ENCODE measurements at regions not wholly inside any gene's neighbourhood (a gene's known extent, or its start where the extent isn't known, plus 50 kb on each side); places are given as distances from the start of the nearest gene placed in this dataset.
"Not testable (repeated sequence)": the region's sequence is repeated elsewhere in the genome, so short reads cannot be mapped to it uniquely, and the experiment has no call there.

GRCh38 chr10:130935128-130935439 is 376.4 kb downstream of the TCERG1L start:
- H3K27me3 ChIP-seq (ENCODE audit: insufficient read depth, poor library complexity, severe bottlenecking), result no peaks in the 10 kb centered on the region
- no peak for DNase-seq (ENCODE audit: low read depth in 1 of 2, low spot score in 1 of 2)
- H3K4me3 ChIP-seq (replicated peaks; ENCODE audit: insufficient read depth, low read length), result no peak overlapping the region
- H3K27ac ChIP-seq (replicated peaks), result no peak overlapping the region
- TF ChIP-seq REST (IDR thresholded peaks at IDR 0.05; ENCODE audit: insufficient replicate concordance, low read depth) (no peak), POLR2AphosphoS5 (IDR thresholded peaks at IDR 0.05; ENCODE audit: low read depth) (no peak), SPI1 (IDR thresholded peaks at IDR 0.05; ENCODE audit: borderline replicate concordance, low read depth) (no peak), GABPA (IDR thresholded peaks at IDR 0.05; ENCODE audit: low read depth) (no peak)
- TF ChIP-seq, protein P1, sequence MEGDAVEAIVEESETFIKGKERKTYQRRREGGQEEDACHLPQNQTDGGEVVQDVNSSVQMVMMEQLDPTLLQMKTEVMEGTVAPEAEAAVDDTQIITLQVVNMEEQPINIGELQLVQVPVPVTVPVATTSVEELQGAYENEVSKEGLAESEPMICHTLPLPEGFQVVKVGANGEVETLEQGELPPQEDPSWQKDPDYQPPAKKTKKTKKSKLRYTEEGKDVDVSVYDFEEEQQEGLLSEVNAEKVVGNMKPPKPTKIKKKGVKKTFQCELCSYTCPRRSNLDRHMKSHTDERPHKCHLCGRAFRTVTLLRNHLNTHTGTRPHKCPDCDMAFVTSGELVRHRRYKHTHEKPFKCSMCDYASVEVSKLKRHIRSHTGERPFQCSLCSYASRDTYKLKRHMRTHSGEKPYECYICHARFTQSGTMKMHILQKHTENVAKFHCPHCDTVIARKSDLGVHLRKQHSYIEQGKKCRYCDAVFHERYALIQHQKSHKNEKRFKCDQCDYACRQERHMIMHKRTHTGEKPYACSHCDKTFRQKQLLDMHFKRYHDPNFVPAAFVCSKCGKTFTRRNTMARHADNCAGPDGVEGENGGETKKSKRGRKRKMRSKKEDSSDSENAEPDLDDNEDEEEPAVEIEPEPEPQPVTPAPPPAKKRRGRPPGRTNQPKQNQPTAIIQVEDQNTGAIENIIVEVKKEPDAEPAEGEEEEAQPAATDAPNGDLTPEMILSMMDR (IDR thresholded peaks at IDR 0.05; ENCODE audit: insufficient read depth, low read length), result no peak

GRCh38 chr10:130935897-130936550 is 375.5 kb downstream of the TCERG1L start:
- DNase-seq (ENCODE audit: low read depth in 1 of 2, low spot score in 1 of 2), result no peak
- TF ChIP-seq, protein P1 (IDR thresholded peaks at IDR 0.05; ENCODE audit: insufficient read depth, low read length), result no peak
- TF ChIP-seq POLR2AphosphoS5 (IDR thresholded peaks at IDR 0.05; ENCODE audit: low read depth) (no peak), GABPA (IDR thresholded peaks at IDR 0.05; ENCODE audit: low read depth) (no peak)
- no peaks in the 10 kb centered on the region for H3K27me3 ChIP-seq (ENCODE audit: insufficient read depth, poor library complexity, severe bottlenecking)
- no peak overlapping the region for H3K27ac ChIP-seq (replicated peaks)
- no peak overlapping the region for H3K4me3 ChIP-seq (replicated peaks; ENCODE audit: insufficient read depth, low read length)

GRCh38 chr10:130936851-130937250 is 374.7 kb downstream of the TCERG1L start:
- no peak for DNase-seq (ENCODE audit: low read depth in 1 of 2, low spot score in 1 of 2)
- Histone ChIP-seq H3K27ac (replicated peaks) (no peak overlapping the region), H3K27me3 (ENCODE audit: insufficient read depth, poor library complexity, severe bottlenecking) (no peaks in the 10 kb centered on the region), H3K4me3 (replicated peaks; ENCODE audit: insufficient read depth, low read length) (no peak overlapping the region)
- TF ChIP-seq REST (IDR thresholded peaks at IDR 0.05; ENCODE audit: insufficient replicate concordance, low read depth), result no peak
- TF ChIP-seq, protein P1 (IDR thresholded peaks at IDR 0.05; ENCODE audit: insufficient read depth, low read length), result no peak
- no peak for TF ChIP-seq GABPA (IDR thresholded peaks at IDR 0.05; ENCODE audit: low read depth)
- TF ChIP-seq SPI1 (IDR thresholded peaks at IDR 0.05; ENCODE audit: borderline replicate concordance, low read depth), result no peak
- no peak for TF ChIP-seq POLR2AphosphoS5 (IDR thresholded peaks at IDR 0.05; ENCODE audit: low read depth)

DNA sequence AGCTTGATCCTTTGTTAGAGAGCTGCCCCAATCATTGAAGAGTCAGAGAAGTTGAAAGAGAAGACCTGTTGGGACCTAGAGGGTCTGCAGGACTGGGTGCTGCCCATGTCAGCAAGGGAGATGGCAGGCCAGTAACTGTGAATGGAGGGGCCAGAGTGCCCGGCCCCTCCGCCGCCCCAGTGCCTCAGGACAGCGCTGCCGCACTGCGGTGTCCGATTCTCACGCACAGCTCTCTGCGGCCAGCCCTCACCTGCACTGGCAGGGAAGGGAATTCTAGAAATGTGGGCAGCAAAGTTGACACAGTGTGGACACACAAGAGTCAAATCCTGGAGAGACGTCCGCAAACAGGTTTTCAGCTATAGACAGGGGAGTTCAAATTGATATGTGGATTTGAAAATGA is 373.5 kb downstream of the TCERG1L start:
- H3K4me3 ChIP-seq (replicated peaks; ENCODE audit: insufficient read depth, low read length), result no peak overlapping the region
- no peak for DNase-seq (ENCODE audit: low read depth in 1 of 2, low spot score in 1 of 2)
- TF ChIP-seq SPI1 (IDR thresholded peaks at IDR 0.05; ENCODE audit: borderline replicate concordance, low read depth), result no peak
- no peaks in the 10 kb centered on the region for H3K27me3 ChIP-seq (ENCODE audit: insufficient read depth, poor library complexity, severe bottlenecking)
- no peak overlapping the region for H3K27ac ChIP-seq (replicated peaks)

- not testable (repeated sequence) for DNase-seq (ENCODE audit: low read depth in 1 of 2, low spot score in 1 of 2); H3K27ac ChIP-seq (replicated peaks); H3K27me3 ChIP-seq (ENCODE audit: insufficient read depth, poor library complexity, severe bottlenecking); H3K4me3 ChIP-seq (replicated peaks; ENCODE audit: insufficient read depth, low read length)
These were observed 372.6 kb downstream of the TCERG1L start for GRCh38 chr10:130938891-130939290.
